ENCODE measurements at regions not wholly inside any gene's neighbourhood (a gene's known extent, or its start where the extent isn't known, plus 50 kb on each side); places are given as distances from the start of the nearest gene placed in this dataset.

DNA sequence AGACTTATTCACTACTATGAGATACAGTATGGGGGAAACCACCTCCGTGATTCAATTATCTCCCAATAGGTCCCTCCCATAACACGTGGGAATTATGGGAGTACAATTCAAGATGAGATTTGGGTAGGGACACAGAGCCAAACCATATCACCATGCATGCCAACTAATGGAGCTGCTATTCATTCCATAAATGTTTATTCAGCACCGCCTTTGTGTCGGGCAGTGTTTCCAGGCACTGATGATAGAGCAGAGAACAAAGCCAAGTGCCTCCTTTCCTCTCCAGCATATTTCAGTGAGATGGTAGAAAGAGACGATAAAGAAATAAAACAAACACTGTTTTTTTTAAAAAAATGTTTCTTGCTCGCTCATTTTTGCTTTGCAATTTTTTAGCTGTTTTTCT lies 295.9 kb upstream of the FOXK1 start:
- TF ChIP-seq, protein P1, sequence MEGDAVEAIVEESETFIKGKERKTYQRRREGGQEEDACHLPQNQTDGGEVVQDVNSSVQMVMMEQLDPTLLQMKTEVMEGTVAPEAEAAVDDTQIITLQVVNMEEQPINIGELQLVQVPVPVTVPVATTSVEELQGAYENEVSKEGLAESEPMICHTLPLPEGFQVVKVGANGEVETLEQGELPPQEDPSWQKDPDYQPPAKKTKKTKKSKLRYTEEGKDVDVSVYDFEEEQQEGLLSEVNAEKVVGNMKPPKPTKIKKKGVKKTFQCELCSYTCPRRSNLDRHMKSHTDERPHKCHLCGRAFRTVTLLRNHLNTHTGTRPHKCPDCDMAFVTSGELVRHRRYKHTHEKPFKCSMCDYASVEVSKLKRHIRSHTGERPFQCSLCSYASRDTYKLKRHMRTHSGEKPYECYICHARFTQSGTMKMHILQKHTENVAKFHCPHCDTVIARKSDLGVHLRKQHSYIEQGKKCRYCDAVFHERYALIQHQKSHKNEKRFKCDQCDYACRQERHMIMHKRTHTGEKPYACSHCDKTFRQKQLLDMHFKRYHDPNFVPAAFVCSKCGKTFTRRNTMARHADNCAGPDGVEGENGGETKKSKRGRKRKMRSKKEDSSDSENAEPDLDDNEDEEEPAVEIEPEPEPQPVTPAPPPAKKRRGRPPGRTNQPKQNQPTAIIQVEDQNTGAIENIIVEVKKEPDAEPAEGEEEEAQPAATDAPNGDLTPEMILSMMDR (IDR thresholded peaks at IDR 0.05): no peak
- TF ChIP-seq POLR2A (IDR thresholded peaks at IDR 0.05): no peak
